H4 (cell line): ENCODE measurements at regions not wholly inside any gene's neighbourhood (a gene's known extent, or its start where the extent isn't known, plus 50 kb on each side); places are given as distances from the start of the nearest gene placed in this dataset.
"Not testable (repeated sequence)": the region's sequence is repeated elsewhere in the genome, so short reads cannot be mapped to it uniquely, and the experiment has no call there.

Experiments used
- DNase-seq: peaks from one replicate; pipeline ENCODE4 v3.0.0-alpha.2; 2015; ENCODE audit warnings: low spot score

GRCh38 chr4:79743014-79743413 lies 330.0 kb downstream of the ANTXR2 start:
- no peak for DNase-seq

DNA sequence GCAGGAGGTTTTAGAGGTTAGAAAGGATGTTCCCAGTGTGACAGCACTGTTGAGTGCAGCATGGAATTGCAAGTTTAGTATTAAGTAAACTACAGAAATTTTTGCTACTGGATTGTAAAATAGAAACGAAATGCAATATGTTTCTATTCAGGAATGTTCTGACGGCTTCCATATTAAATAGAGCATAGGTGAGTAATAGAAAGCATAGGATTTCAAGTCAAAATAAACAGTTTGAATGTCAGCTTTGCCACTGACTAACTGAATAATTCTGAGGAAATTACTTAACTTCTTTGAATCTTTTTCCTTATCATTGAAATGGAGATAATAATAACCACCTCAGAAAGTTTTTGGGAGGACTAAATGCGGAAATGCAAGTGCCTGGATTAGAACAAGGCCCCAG lies 331.9 kb upstream of the GK2 start:
- DNase-seq, result no peak

DNA sequence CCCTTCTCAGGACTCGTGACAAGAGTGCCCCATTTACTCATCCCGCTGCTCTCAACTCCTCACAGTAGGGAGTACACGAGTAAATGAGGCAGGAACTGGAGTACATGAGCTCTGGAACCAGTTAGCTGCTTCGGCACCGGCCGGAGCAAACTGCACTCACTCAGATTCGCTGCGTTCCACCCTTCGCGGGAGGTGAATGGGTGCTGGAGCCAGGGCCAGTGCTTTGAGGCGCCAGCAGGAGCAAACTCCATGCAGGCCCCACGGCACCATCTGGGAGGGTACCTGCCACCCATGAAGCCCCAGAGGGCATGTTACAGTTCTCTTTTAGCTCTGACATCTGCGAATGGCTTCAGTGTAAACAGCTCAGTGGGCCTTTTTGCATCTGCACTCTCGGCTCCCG lies 315.5 kb upstream of the GK2 start:
- no peak for DNase-seq

- no peak for DNase-seq
These were observed 292.3 kb upstream of the GK2 start for GRCh38 chr4:79700356-79700755.

GRCh38 chr4:79697444-79697843 lies 289.4 kb upstream of the GK2 start:
- no peak for DNase-seq

DNA sequence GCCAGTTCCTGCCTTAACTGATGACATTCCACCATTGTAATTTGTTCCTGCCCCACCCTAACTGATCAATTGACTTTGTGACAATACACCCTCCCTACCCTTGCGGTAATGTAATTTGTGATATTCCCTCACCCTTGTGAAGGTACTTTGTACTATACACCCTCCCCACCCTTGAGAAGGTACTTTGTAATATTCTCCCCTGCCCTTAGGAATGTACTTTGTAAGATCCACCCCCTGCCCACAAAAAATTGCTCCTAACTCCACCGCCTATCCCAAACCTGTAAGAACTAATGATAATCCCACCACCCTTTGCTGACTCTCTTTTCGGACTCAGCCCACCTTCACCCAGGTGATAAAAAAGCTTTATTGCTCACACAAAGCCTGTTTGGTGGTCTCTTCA lies 288.5 kb upstream of the GK2 start:
- not testable (repeated sequence) for DNase-seq

DNA sequence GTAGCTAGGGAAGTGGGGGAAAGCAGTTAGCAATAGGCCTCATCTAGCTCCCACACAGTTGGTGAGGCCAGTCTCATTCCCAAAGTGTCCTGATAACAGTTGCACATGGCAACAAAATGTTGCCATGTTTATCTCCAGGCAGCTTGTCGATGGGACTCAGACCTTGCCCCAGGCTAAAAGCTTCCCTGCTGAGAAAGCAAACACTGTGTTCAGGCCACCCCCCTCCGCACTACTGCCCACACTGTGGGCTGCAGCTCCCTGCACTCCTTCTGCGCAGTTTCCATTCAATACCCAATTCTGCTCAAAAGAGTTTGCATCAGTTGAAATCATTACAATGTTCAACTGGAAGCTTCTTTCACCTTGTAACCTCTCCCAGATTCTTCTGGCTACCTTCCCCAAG lies 287.8 kb upstream of the GK2 start:
- DNase-seq, result no peak

DNA sequence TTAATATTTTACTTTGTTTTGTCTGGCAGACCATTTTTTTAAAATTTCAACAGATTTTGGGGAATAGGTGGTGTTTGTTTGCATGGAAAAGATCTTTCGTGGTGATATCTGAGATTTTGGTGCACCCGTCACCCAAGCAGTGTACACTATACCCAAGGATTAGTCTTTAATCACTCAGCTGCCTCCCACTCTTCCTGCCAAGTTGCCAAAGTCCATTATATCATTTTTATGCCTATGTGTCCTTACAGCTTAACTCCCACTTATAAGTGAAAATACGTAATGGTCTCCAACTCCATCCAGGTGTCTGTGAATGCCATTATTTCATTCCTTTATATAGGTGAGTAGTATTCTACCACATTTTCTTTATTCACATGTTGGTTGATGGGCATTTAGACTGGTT lies 281.7 kb upstream of the GK2 start:
- DNase-seq, result no peak

DNA sequence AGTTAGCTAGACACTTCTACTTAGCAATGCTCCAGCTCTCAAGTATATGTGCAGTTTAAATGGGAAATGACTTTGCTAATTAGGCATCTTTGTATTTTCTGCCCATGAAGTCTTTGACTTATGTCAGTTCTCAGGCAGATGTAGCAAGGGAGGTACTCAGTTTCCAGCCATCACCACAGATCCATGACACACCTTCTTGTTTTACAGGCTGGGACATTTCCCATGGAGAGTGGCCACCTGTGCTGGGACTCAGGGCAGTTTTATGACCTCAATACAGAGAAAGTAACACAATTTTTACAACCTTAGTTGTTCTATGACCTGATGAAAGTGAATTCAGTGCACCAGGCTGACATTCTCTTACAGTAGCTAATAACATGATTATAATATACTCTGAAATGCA lies 280.7 kb upstream of the GK2 start:
- no peak for DNase-seq

- no peak for DNase-seq
These were observed 279.0 kb upstream of the GK2 start for GRCh38 chr4:79687006-79687405.

GRCh38 chr4:79685542-79685941 lies 277.5 kb upstream of the GK2 start:
- DNase-seq, result no peak

GRCh38 chr4:79684516-79684915 lies 276.5 kb upstream of the GK2 start:
- no peak for DNase-seq

- peak; percentile 23 for DNase-seq
These were observed 274.9 kb upstream of the GK2 start for GRCh38 chr4:79682801-79683530.

DNA sequence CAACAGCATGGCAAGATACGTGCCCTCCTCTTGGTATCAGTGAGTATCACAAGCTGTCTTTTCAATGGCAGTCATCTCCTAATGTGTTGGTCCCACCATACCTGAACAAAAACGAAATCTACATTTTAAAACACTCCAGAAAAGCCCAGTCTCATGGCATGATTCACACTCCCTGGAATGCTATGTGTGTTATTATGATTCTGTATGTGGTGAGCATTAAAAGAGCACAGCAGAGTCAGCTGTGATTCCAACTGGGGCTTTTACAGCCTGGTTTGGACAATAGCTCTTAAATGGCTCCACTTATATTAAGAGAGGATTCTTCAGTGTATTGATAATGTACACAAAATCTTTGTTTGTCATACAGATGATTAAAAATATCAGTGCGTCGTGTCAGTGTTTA lies 274.1 kb upstream of the GK2 start:
- peak; percentile 35 for DNase-seq

GRCh38 chr4:79679859-79680258 lies 271.8 kb upstream of the GK2 start:
- DNase-seq, result no peak

GRCh38 chr4:79678472-79679202 lies 270.6 kb upstream of the GK2 start:
- no peak for DNase-seq

DNA sequence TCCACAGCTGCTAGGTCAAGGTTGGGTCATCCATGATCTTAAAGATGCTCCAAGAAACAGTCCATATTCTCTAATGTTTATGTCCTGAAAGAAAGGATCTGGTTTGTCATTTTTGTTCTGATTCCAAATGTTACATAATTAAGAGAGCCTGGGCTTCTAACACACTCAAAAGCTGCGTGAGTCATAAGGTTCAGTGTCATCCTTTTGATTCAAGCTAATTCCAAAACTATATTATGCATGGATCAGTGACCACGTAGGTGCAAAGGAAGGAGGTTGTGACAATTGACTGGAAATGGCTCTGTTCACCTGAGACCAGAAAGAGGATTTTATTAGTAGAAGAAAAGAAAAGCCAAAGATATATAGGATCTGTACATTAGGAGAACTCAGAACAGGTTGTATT lies 268.7 kb upstream of the GK2 start:
- no peak for DNase-seq

DNA sequence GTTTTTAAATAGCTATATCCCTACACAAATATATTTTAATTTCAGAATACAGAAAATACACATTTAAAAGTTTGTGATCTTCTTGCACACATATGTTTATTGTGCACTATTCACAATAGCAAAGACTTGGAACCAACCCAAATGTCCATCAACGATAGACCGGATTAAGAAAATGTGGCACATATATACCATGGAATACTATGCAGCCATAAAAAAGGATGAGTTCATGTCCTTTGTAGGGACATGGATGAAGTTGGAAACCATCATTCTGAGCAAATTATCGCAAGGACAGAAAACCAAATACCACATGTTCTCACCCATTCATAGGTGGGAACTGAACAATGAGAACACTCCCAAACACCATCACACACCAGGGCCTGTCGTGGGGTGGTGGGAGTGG lies 266.9 kb upstream of the GK2 start:
- not testable (repeated sequence) for DNase-seq

- DNase-seq, result no peak
These were observed 265.9 kb upstream of the GK2 start for GRCh38 chr4:79673898-79674297.

DNA sequence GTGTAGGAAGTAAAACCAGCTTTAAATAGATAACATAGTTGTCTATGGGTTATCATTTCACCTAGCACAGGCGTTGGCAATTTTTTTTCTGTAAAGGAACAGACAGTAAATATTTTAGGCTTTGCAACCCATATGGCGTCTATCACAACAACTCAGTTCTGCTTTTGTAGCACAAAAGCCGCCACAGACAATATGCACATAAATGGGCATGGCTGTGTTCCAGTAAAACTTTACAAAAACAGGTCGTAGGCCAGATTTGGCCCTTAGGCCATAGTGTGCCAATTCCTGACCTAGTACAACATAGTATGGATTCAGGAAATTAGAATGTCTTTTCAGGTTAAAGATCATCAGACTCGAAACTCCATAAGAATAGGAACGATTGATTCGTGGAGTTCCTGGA lies 265.3 kb upstream of the GK2 start:
- no peak for DNase-seq

DNA sequence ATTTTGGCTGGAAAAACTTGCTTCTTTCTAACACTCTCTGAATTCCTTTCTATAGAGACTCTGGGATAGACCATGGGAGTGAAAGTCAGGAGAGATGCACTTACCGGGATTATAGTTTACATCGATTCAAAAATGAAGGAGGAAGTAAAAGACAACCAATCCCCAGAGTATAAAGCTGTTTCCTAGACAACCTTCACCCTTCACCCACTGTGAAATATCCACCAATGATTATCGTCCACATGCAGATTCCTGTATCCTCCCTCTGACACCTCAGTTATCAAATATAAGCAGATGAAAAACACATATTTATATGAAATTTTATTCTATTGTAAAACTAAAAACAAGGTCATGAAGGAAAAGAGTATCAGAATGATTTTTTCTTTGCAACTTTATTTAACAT lies 258.8 kb upstream of the GK2 start:
- DNase-seq, result no peak

GRCh38 chr4:79666112-79666511 lies 258.1 kb upstream of the GK2 start:
- no peak for DNase-seq

- no peak for DNase-seq
These were observed 255.8 kb upstream of the GK2 start for GRCh38 chr4:79663865-79664264.

DNA sequence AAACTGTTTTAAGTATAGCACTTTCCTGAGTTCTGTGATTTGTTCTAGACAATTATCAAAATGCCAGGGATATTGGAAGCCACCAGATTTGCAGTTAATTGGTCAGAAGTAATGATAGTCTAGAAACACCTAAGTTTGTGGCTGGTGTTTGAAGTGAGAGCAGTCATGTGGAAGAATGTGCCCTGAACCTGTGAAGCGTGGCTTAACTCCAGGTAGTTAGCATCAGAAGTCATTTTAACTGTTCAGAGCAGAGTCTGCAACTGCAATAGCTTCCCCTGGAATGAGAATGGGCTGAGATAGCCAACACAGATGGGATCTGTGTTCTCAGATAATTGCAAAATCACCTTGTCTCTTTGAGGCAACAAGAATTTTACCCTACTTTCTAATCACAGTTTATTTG lies 255.1 kb upstream of the GK2 start:
- DNase-seq, result no peak
